ENCODE measurements at regions not wholly inside any gene's neighbourhood (a gene's known extent, or its start where the extent isn't known, plus 50 kb on each side); places are given as distances from the start of the nearest gene placed in this dataset.

DNA sequence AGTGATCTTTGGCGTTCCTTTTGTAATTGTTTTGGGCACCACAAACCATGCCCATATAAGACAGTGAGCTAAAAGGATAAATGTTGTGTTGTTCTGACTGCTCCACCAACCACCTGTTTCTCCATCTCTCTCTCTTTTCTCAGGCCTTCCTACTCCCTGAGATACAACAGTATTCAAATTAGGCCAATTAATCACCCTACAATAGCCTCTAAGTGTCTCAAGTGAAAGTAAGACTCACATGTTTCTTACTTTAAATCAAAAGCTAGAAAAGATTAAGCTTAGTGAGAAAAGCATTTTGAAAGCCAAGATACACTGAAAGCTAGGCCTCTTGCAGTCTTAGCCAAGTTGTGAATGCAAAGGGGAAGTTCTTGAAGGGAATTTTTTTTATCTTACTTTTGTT, 268.8 kb upstream of the NREP start:
- TF ChIP-seq, protein P1, sequence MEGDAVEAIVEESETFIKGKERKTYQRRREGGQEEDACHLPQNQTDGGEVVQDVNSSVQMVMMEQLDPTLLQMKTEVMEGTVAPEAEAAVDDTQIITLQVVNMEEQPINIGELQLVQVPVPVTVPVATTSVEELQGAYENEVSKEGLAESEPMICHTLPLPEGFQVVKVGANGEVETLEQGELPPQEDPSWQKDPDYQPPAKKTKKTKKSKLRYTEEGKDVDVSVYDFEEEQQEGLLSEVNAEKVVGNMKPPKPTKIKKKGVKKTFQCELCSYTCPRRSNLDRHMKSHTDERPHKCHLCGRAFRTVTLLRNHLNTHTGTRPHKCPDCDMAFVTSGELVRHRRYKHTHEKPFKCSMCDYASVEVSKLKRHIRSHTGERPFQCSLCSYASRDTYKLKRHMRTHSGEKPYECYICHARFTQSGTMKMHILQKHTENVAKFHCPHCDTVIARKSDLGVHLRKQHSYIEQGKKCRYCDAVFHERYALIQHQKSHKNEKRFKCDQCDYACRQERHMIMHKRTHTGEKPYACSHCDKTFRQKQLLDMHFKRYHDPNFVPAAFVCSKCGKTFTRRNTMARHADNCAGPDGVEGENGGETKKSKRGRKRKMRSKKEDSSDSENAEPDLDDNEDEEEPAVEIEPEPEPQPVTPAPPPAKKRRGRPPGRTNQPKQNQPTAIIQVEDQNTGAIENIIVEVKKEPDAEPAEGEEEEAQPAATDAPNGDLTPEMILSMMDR (IDR thresholded peaks at IDR 0.05): no peak
- H3K4me3 Mint-ChIP-seq: no peak overlapping the region
- no peaks in the 10 kb centered on the region for H3K4me1 ChIP-seq (ENCODE audit: control insufficient read depth, insufficient read depth, low read length)
- no peaks in the 10 kb centered on the region for H3K36me3 Mint-ChIP-seq
- no peak overlapping the region for H3K27ac Mint-ChIP-seq
- H3K4me1 Mint-ChIP-seq: no peaks in the 10 kb centered on the region
- DNase-seq: no peak
- no peak overlapping the region for H3K4me3 ChIP-seq (ENCODE audit: low read length)
- intact Hi-C loops (cut with micrococcal nuclease): no loop called here
- H3K36me3 ChIP-seq (ENCODE audit: control insufficient read depth, insufficient read depth, low read length): no peaks in the 10 kb centered on the region
- H3K27me3 Mint-ChIP-seq (ENCODE audit: low read depth in 2 of 2): no peaks in the 10 kb centered on the region
- H3K27me3 ChIP-seq (ENCODE audit: control insufficient read depth, insufficient read depth, low read length): no peaks in the 10 kb centered on the region
- no peak overlapping the region for H3K27ac ChIP-seq (ENCODE audit: low read length)
- H3K9me3 Mint-ChIP-seq: no peaks in the 10 kb centered on the region
- H3K9me3 ChIP-seq (ENCODE audit: control insufficient read depth, insufficient read depth, low read length): no peaks in the 10 kb centered on the region
- WGBS (ENCODE audit: insufficient coverage): no CpG with 5 or more reads among the region's 1 CpG
- no peak for ATAC-seq

DNA sequence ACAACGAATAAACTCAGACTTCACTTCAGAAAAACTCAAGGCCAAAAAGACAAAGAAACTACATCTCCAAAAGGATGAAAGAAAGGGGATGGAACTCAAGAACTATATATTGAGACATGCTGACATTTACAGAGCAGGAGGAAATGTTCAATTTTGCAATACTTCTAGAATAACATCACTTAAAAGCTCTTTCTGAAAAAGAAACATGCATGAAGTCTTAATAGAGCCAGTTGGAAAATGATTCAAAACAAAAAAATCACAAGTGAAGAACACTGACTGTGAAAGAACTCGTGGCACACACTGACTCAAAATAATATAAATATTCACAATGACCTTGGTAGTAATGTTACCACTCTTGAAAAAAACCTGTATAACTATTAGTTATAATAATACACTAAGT, 267.8 kb upstream of the NREP start:
- H3K27ac Mint-ChIP-seq: no peak overlapping the region
- no peaks in the 10 kb centered on the region for H3K4me1 Mint-ChIP-seq
- DNase-seq (no peak), ATAC-seq (no peak)
- no peaks in the 10 kb centered on the region for H3K36me3 Mint-ChIP-seq
- H3K4me3 Mint-ChIP-seq: no peak overlapping the region
- Histone ChIP-seq H3K9me3 (ENCODE audit: control insufficient read depth, insufficient read depth, low read length) (no peaks in the 10 kb centered on the region), H3K4me1 (ENCODE audit: control insufficient read depth, insufficient read depth, low read length) (no peaks in the 10 kb centered on the region), H3K36me3 (ENCODE audit: control insufficient read depth, insufficient read depth, low read length) (no peaks in the 10 kb centered on the region), H3K27me3 (ENCODE audit: control insufficient read depth, insufficient read depth, low read length) (no peaks in the 10 kb centered on the region), H3K4me3 (ENCODE audit: low read length) (no peak overlapping the region), H3K27ac (ENCODE audit: low read length) (no peak overlapping the region)
- intact Hi-C loops (cut with micrococcal nuclease): no loop called here
- H3K27me3 Mint-ChIP-seq (ENCODE audit: low read depth in 2 of 2): no peaks in the 10 kb centered on the region
- no peaks in the 10 kb centered on the region for H3K9me3 Mint-ChIP-seq
- TF ChIP-seq, protein P1 (IDR thresholded peaks at IDR 0.05): no peak
- WGBS (ENCODE audit: insufficient coverage): no CpG with 5 or more reads among the region's 2 CpGs

DNA sequence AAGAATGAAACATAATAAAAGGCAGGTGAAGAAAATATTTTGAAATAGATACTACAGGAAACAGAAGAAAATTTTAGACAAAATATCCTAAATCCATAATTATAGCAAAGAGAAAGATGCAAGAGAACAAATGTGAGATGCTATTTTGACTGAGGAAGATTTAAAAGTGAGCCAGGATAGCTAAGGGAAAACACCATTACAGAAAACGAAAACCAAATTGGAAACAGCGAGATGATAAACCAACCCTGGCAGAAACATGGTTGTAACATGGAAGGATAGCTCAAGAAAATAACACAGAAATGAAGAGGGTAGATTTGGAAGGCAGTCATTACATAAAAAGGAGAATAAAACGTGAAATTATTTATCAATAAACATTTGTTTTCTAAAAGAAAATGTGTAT, 267.2 kb upstream of the NREP start:
- H3K4me1 Mint-ChIP-seq: no peaks in the 10 kb centered on the region
- DNase-seq (no peak), ATAC-seq (no peak)
- H3K9me3 Mint-ChIP-seq: no peaks in the 10 kb centered on the region
- no peaks in the 10 kb centered on the region for H3K36me3 Mint-ChIP-seq
- no peak overlapping the region for H3K4me3 Mint-ChIP-seq
- no peaks in the 10 kb centered on the region for H3K4me1 ChIP-seq (ENCODE audit: control insufficient read depth, insufficient read depth, low read length)
- WGBS (ENCODE audit: insufficient coverage): 82% methylated on average over 2 of the region's 3 CpGs
- no peaks in the 10 kb centered on the region for H3K27me3 ChIP-seq (ENCODE audit: control insufficient read depth, insufficient read depth, low read length)
- H3K27me3 Mint-ChIP-seq (ENCODE audit: low read depth in 2 of 2): no peaks in the 10 kb centered on the region
- H3K4me3 ChIP-seq (ENCODE audit: low read length): no peak overlapping the region
- intact Hi-C loops (cut with micrococcal nuclease): no loop called here
- TF ChIP-seq, protein P1 (IDR thresholded peaks at IDR 0.05): no peak
- H3K27ac Mint-ChIP-seq: no peak overlapping the region
- no peak overlapping the region for H3K27ac ChIP-seq (ENCODE audit: low read length)
- no peaks in the 10 kb centered on the region for H3K36me3 ChIP-seq (ENCODE audit: control insufficient read depth, insufficient read depth, low read length)
- no peaks in the 10 kb centered on the region for H3K9me3 ChIP-seq (ENCODE audit: control insufficient read depth, insufficient read depth, low read length)

DNA sequence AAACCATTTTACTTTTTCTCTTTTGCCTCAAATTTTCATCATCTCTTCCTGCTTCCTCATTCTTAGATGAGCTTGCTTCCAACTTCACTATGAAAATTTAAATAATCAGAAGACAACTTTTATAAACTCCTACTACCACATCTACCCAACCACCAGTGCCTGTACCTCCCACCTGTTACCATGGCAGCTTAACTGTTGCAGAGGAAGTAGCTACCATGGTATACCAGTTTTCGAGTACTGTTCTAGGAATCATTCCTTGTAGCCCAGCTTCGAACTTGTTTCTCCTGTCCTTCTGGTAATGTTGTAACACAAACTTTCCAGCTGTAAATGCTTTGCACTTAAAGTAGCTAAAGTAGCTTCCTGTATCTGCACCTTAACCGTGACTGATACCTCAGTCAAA, 266.8 kb upstream of the NREP start:
- no peaks in the 10 kb centered on the region for H3K36me3 ChIP-seq (ENCODE audit: control insufficient read depth, insufficient read depth, low read length)
- Mint-ChIP-seq H3K4me3 (no peak overlapping the region), H3K4me1 (no peaks in the 10 kb centered on the region), H3K27me3 (ENCODE audit: low read depth in 2 of 2) (no peaks in the 10 kb centered on the region), H3K36me3 (no peaks in the 10 kb centered on the region), H3K9me3 (no peaks in the 10 kb centered on the region), H3K27ac (no peak overlapping the region)
- WGBS (ENCODE audit: insufficient coverage): 89% methylated on average over 2 of the region's 3 CpGs
- H3K27me3 ChIP-seq (ENCODE audit: control insufficient read depth, insufficient read depth, low read length): no peaks in the 10 kb centered on the region
- TF ChIP-seq, protein P1 (IDR thresholded peaks at IDR 0.05): no peak
- DNase-seq (no peak), ATAC-seq (no peak)
- H3K4me1 ChIP-seq (ENCODE audit: control insufficient read depth, insufficient read depth, low read length): no peaks in the 10 kb centered on the region
- H3K4me3 ChIP-seq (ENCODE audit: low read length): no peak overlapping the region
- no peaks in the 10 kb centered on the region for H3K9me3 ChIP-seq (ENCODE audit: control insufficient read depth, insufficient read depth, low read length)
- intact Hi-C loops (cut with micrococcal nuclease): no loop called here
- no peak overlapping the region for H3K27ac ChIP-seq (ENCODE audit: low read length)
